ENCODE measurements at regions not wholly inside any gene's neighbourhood (a gene's known extent, or its start where the extent isn't known, plus 50 kb on each side); places are given as distances from the start of the nearest gene placed in this dataset.

DNA sequence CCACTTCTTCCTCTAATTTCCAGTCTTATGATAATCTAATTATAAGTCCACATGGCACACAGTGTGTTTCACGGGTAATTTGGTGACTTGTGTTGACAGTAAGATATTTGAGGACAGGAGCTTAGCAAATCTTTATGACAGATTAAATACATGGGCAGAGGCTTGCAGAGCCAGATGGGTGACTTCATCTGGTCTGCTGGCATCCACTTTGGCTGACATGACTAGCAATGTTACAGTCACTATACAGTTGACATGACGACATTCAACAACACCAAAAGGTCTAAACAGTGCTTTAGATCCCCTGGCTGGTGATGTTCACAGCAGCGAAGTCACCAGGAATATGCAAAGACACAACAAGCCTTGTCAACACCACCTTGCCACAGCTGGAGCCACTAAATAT is 147.2 kb downstream of the ETS2 start:
- CTCF ChIA-PET: no interaction called here
- POLR2A ChIA-PET: no interaction called here
- no peak for FAIRE-seq
- Histone ChIP-seq H3K27me3 (ENCODE audit: control insufficient read depth in 2 of 2, insufficient read depth in 2 of 2, low read length in 2 of 2) (peaks cover 0 to 4% of the 10 kb centered on the region in 2 experiments), H3K4me2 (ENCODE audit: insufficient read depth, low read length) (no peak overlapping the region), H3K9me1 (replicated peaks; ENCODE audit: control insufficient read depth, extremely low read depth, insufficient read depth, low read length) (no peaks in the 10 kb centered on the region), H3K79me2 (ENCODE audit: control insufficient read depth, insufficient read depth, low read length) (no peaks in the 10 kb centered on the region), H3K9me3 (replicated peaks; ENCODE audit: control insufficient read depth, insufficient read depth, low read length) (no peaks in the 10 kb centered on the region), H2AFZ (ENCODE audit: low read depth, low read length) (no peak overlapping the region), H3K4me1 (ENCODE audit: control insufficient read depth, extremely low read depth, insufficient read depth, low read length) (no peaks in the 10 kb centered on the region), H3K4me3 (replicated peaks in 1 of 3; ENCODE audit: insufficient read depth in 1 of 3, low read depth in 1 of 3, low read length in 3 of 3) (no peak overlapping the region), H3K27ac (ENCODE audit: insufficient read depth, low read depth, low read length) (no peak overlapping the region), H4K20me1 (replicated peaks; ENCODE audit: control insufficient read depth, extremely low read depth, insufficient read depth, low read length) (no peaks in the 10 kb centered on the region), H3K36me3 (ENCODE audit: control insufficient read depth in 2 of 2, extremely low read depth in 1 of 2, insufficient read depth in 2 of 2, low read length in 2 of 2) (no peaks in the 10 kb centered on the region), H3K9ac (replicated peaks; ENCODE audit: extremely low read depth, insufficient read depth, low read length) (no peak overlapping the region)
- dilution Hi-C loops (cut with MboI; ENCODE audit: extremely low pct_ligation_motif_present, low sequenced_read_pairs): no loop called here
- intact Hi-C loops (cut with micrococcal nuclease): no loop called here
- BruUV-seq (replicated peaks): no TSS peak
- DNase-seq (ENCODE audit: low read depth, low spot score): no peak
- TF ChIP-seq JUN (IDR thresholded peaks at IDR 0.05; ENCODE audit: borderline replicate concordance, insufficient read depth, insufficient read length, low read depth) (no peak), GATA2 (IDR thresholded peaks at IDR 0.05; ENCODE audit: insufficient read depth, insufficient read length, low read depth, low read length) (no peak), FOS (IDR thresholded peaks at IDR 0.05; ENCODE audit: borderline replicate concordance, insufficient read depth, low read length) (no peak), MAX (IDR thresholded peaks at IDR 0.05; ENCODE audit: insufficient read depth, insufficient read length) (no peak), CTCF (IDR thresholded peaks at IDR 0.05; ENCODE audit: extremely low read depth in 1 of 2, insufficient read depth in 1 of 2, low read depth in 1 of 2, low read length in 2 of 2) (no peak), POLR2AphosphoS5 (IDR thresholded peaks at IDR 0.05; ENCODE audit: insufficient read depth, low read depth, low read length) (no peak), EZH2 (IDR thresholded peaks at IDR 0.05; ENCODE audit: borderline replicate concordance, low read depth, low read length, severe bottlenecking) (no peak), MYC (IDR thresholded peaks at IDR 0.05; ENCODE audit: low read depth, low read length) (no peak), POLR2A (IDR thresholded peaks at IDR 0.05; ENCODE audit: low read depth, low read length) (no peak)

All from endothelial cell of umbilical vein (primary cell).